Psoas muscle (tissue), 7 donors: ENCODE measurements at regions not wholly inside any gene's neighbourhood (a gene's known extent, or its start where the extent isn't known, plus 50 kb on each side); places are given as distances from the start of the nearest gene placed in this dataset.

Experiments
- ATAC-seq, 4 donors: fragments of 200-7000 bp; cut with Tn5 transposase; one replicate each; pipeline ENCODE4 v1.9.1; 2020; ENCODE audit warnings: moderate library complexity in 3 of 4, mild to moderate bottlenecking in 2 of 4
- DNase-seq, 2 donors: peaks; one replicate each; pipeline ENCODE4 v3.0.0-alpha.2; 2020
- H3K27ac ChIP-seq: fragments of 200-600 bp; one replicate; pipeline ENCODE4 v1.8.0; 2022
- H3K27me3 ChIP-seq, 3 donors: fragments of 200-600 bp in 1 of 3; one replicate each; pipeline versions ENCODE4 v1.6.1 to v1.8.0; 2013 to 2022; ENCODE audit warnings: low read length in 2 of 3, mild to moderate bottlenecking in 2 of 3, moderate library complexity in 1 of 3; ENCODE audit not compliant: insufficient read depth in 3 of 3
- H3K36me3 ChIP-seq, 2 donors: fragments of 200-600 bp in 1 of 2; one replicate each; pipeline versions ENCODE4 v1.6.1 to v1.8.0; 2013 to 2022; ENCODE audit warnings: low read depth in 1 of 2, mild to moderate bottlenecking in 1 of 2, moderate library complexity in 1 of 2; ENCODE audit not compliant: insufficient read depth in 1 of 2
- H3K4me1 ChIP-seq: fragments of 200-600 bp; one replicate; pipeline ENCODE4 v1.8.0; 2022
- H3K4me3 ChIP-seq: fragments of 200-600 bp; one replicate; pipeline ENCODE4 v1.8.0; 2022; ENCODE audit warnings: mild to moderate bottlenecking
- H3K9me3 ChIP-seq: fragments of 200-600 bp; one replicate; pipeline ENCODE4 v1.8.0; 2022
- WGBS, 3 donors: extraction: QIAGEN DNeasy Blood & Tissue Kit; methylation state at CpG; one replicate each; pipeline versions ENCODE4 v1.1.6 to v1.1.7; 2013; 5-methylcytosine and 5-hydroxymethylcytosine counted together
- intact Hi-C, 2 donors: fragments of 100-400 bp; cut with DNase I; formaldehyde crosslinking; loops; one replicate each; pipeline versions ENCODE4 v1.11.0 to v1.14.2; 2022
- TF ChIP-seq, protein P1 (sequence below): fragments of 200-600 bp; IDR thresholded peaks from one replicate; pipeline ENCODE4 v1.8.0; 2022; ENCODE audit warnings: antibody characterized with exemption
- donor health status: healthy with polysubstance abuse.
- donor health status: DM: no; HTN: no; CAD: no; lungs with moderate emphysema.
- donor health status: Bipolar disorder and iron deficiency.
- donor health status: healthy.
- donor health status: DM: yes; HTN: yes; CAD: no.
- donor health status: DM: no; HTN: no; CAD: no.
- donor health status: DM: yes; HTN: yes; CAD: no.

DNA sequence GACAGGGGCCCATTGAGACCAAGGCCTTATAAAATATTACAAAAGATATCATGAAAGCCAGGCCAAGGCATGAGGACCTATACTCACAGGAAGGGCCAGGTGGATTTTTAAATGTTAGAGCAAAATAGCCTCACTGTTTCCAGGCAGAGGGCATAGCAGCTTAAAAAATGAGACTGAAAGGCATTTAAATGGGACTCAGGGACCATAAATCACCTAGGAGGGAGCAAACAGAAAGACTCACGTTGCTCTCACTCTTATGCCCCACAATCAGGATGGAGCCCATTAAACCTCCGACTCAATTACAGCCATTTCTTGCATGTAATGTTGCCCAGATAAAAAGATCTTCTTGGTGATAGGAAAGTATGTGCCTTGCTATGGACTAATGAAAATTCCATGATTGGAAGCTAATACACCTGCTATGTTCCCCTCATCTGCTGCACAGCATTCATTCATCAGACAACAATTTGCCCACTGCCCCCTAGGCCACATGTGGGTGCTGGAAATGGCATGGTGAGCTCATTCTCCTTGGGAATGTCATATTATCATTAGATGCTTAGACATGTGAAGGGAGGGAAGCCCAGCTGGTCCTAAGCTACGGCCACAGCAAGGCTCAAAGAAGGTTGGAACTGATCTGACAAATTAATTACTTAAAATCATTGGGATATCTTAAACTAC, 128.6 kb upstream of the GRIA1 start:
- Histone ChIP-seq H3K4me3 (no peak overlapping the region), H3K27me3 (no peaks in the 10 kb centered on the region), H3K36me3 (no peaks in the 10 kb centered on the region), H3K9me3 (no peaks in the 10 kb centered on the region), H3K4me1 (no peaks in the 10 kb centered on the region), H3K27ac (no peak overlapping the region)
- DNase-seq (no peak), ATAC-seq (no peak)
- intact Hi-C loops, result no loop called here
- WGBS, 3 donors, result 49 to 50% (median 50%) methylated on average over 3 of the region's 3 CpGs
- TF ChIP-seq, protein P1, sequence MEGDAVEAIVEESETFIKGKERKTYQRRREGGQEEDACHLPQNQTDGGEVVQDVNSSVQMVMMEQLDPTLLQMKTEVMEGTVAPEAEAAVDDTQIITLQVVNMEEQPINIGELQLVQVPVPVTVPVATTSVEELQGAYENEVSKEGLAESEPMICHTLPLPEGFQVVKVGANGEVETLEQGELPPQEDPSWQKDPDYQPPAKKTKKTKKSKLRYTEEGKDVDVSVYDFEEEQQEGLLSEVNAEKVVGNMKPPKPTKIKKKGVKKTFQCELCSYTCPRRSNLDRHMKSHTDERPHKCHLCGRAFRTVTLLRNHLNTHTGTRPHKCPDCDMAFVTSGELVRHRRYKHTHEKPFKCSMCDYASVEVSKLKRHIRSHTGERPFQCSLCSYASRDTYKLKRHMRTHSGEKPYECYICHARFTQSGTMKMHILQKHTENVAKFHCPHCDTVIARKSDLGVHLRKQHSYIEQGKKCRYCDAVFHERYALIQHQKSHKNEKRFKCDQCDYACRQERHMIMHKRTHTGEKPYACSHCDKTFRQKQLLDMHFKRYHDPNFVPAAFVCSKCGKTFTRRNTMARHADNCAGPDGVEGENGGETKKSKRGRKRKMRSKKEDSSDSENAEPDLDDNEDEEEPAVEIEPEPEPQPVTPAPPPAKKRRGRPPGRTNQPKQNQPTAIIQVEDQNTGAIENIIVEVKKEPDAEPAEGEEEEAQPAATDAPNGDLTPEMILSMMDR, result no peak

GRCh38 chr5:153365547-153365946, 124.9 kb upstream of the GRIA1 start:
- Histone ChIP-seq H3K4me3 (no peak overlapping the region), H3K27me3 (no peaks in the 10 kb centered on the region), H3K27ac (no peak overlapping the region), H3K4me1 (no peaks in the 10 kb centered on the region), H3K9me3 (no peaks in the 10 kb centered on the region), H3K36me3 (no peaks in the 10 kb centered on the region)
- ATAC-seq, result no peak
- TF ChIP-seq, protein P1, result no peak
- intact Hi-C loops, result no loop called here
- DNase-seq, result no peak

GRCh38 chr5:153367466-153367865, 123.0 kb upstream of the GRIA1 start:
- TF ChIP-seq, protein P1, result no peak
- ATAC-seq (no peak), DNase-seq (no peak)
- H3K9me3 ChIP-seq, result no peaks in the 10 kb centered on the region
- WGBS, 3 donors, result 48 to 66% (median 53%) methylated on average over 3 of the region's 3 CpGs
- no peak overlapping the region for H3K4me3 ChIP-seq
- no peaks in the 10 kb centered on the region for H3K36me3 ChIP-seq
- H3K27ac ChIP-seq, result no peak overlapping the region
- intact Hi-C loops, result no loop called here
- H3K27me3 ChIP-seq, result no peaks in the 10 kb centered on the region
- H3K4me1 ChIP-seq, result no peaks in the 10 kb centered on the region

DNA sequence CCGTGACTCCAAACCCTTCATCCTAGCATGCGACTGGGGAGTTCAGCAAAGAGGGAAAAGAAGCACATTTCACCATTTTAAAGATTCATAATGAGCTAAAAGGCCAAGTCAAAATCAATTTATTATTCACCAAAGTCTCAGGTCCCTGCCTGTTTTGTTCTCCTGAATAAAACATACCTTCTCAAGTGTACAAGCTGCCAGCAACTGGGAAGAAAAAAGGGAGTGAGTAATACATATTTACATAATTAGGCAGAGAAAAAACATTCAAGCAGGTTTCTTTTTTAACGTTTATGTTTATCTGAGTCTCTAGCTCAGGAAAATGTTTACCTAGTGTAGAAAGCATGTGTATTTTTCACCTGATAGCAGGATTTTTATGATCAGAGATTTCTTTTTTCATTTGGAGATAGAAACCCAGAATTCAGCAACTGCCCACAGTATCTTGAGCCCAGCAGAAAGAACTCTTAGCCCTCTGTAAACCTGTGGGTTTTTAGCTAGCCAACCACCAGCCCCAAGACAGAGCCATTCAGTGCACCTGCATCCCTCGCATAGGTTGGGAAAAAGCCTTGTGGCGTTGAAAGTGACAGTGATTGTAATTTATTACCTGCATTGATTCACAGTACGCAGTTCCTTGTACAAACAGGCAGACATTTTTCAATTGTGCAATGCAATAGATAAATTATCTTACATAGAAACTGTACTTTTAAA, 117.9 kb upstream of the GRIA1 start:
- H3K4me1 ChIP-seq, result no peaks in the 10 kb centered on the region
- H3K27me3 ChIP-seq, result no peaks in the 10 kb centered on the region
- no peak overlapping the region for H3K27ac ChIP-seq
- 57 to 62% (median 60%) methylated on average over 6 of the region's 6 CpGs for WGBS, 3 donors
- H3K9me3 ChIP-seq, result no peaks in the 10 kb centered on the region
- DNase-seq, result no peak
- TF ChIP-seq, protein P1, result no peak
- no peak for ATAC-seq
- H3K4me3 ChIP-seq, result no peak overlapping the region
- intact Hi-C loops, result no loop called here
- H3K36me3 ChIP-seq, result no peaks in the 10 kb centered on the region
